Prostate gland (tissue), 2 donors: ENCODE measurements at regions not wholly inside any gene's neighbourhood (a gene's known extent, or its start where the extent isn't known, plus 50 kb on each side); places are given as distances from the start of the nearest gene placed in this dataset.

ENCODE experiments used
- DNase-seq: peaks from one replicate; pipeline ENCODE4 v3.0.0-alpha.2; 2019; ENCODE audit warnings: low spot score
- H3K27ac ChIP-seq, 2 donors: fragments of 200-600 bp; sonication (generic); 2 replicates each; pipeline ENCODE4 v1.5.1; 2017 to 2019
- H3K27me3 ChIP-seq: fragments of 200-600 bp; sonication (generic); replicated peaks from 2 replicates; pipeline ENCODE4 v1.5.1; 2019; ENCODE audit not compliant: insufficient read depth
- H3K36me3 ChIP-seq, 2 donors: fragments of 200-600 bp; sonication (generic); 1 replicate in 1 of 2; 2 replicates in 1 of 2; pipeline versions ENCODE4 v1.5.1 to v1.8.1; 2017 to 2019
- H3K4me1 ChIP-seq: fragments of 200-600 bp; sonication (generic); replicated peaks from 2 replicates; pipeline ENCODE4 v1.5.1; 2019
- H3K4me3 ChIP-seq, 2 donors: fragments of 200-600 bp; sonication (generic); 2 replicates each; pipeline ENCODE4 v1.5.1; 2017 to 2019
- H3K9me3 ChIP-seq: fragments of 200-600 bp; sonication (generic); 2 replicates; pipeline ENCODE4 v1.5.1; 2017
- CTCF ChIP-seq, 4 experiments: fragments of 200-600 bp in 2 of 4; fragments of 450-650 bp in 2 of 4; sonication (generic) in 2 of 4; IDR thresholded peaks; 1 replicate in 3 of 4; 2 replicates in 1 of 4; pipeline ENCODE4 v1.5.1; 2016 to 2019; ENCODE audit warnings: antibody characterized with exemption in 4 of 4, mild to moderate bottlenecking in 2 of 4, moderate library complexity in 2 of 4
- POLR2A ChIP-seq: fragments of 450-650 bp; IDR thresholded peaks from one replicate; pipeline ENCODE4 v1.6.1; 2016; ENCODE audit warnings: antibody characterized with exemption, mild to moderate bottlenecking
- POLR2AphosphoS5 ChIP-seq: sonication (generic); formaldehyde crosslinking; IDR thresholded peaks from one replicate; pipeline ENCODE4 v1.6.1; 2017; ENCODE audit warnings: antibody characterized with exemption
- WGBS: methylation state at CpG from one replicate; pipeline ENCODE4 v1.1.5; 2018; 5-methylcytosine and 5-hydroxymethylcytosine counted together
- intact Hi-C: fragments of 100-400 bp; cut with DNase I; formaldehyde crosslinking; loops from one replicate; pipeline ENCODE4 v1.14.2; 2022

GRCh38 chr11:130635937-130636630 lies 187.6 kb downstream of the ADAMTS15 start:
- no peak for TF ChIP-seq POLR2A
- no peak for TF ChIP-seq POLR2AphosphoS5
- no peak for TF ChIP-seq CTCF (IDR thresholded peaks at IDR 0.05)

GRCh38 chr11:130636722-130637464 lies 188.4 kb downstream of the ADAMTS15 start:
- Histone ChIP-seq H3K4me3 (no peak overlapping the region), H3K36me3 (no peaks in the 10 kb centered on the region), H3K27me3 (no peaks in the 10 kb centered on the region), H3K27ac (no peak overlapping the region), H3K4me1 (no peaks in the 10 kb centered on the region), H3K9me3 (no peaks in the 10 kb centered on the region)
- no peak for DNase-seq
- 41% methylated on average over 9 of the region's 9 CpGs for WGBS
- TF ChIP-seq POLR2AphosphoS5 (peak; percentile 46), CTCF (IDR thresholded peaks at IDR 0.05) (no peak)
- intact Hi-C loops = loop anchor here (5.0 kb wide), 1 partner anchor 35 kb away; no protein-coding TSS in a partner anchor

More at GRCh38 chr11:130635937-130636630, 187.6 kb downstream of the ADAMTS15 start:
- Histone ChIP-seq H3K36me3 (no peaks in the 10 kb centered on the region), H3K4me3 (no peak overlapping the region), H3K27ac (no peak overlapping the region), H3K27me3 (no peaks in the 10 kb centered on the region), H3K4me1 (no peaks in the 10 kb centered on the region), H3K9me3 (no peaks in the 10 kb centered on the region)
- intact Hi-C loops = loop anchor here (5.0 kb wide), 1 partner anchor 36 kb away; no protein-coding TSS in a partner anchor
- DNase-seq = no peak
- 92% methylated on average over 5 of the region's 5 CpGs for WGBS

GRCh38 chr11:130637566-130637965 lies 189.1 kb downstream of the ADAMTS15 start:
- DNase-seq = no peak
- no peaks in the 10 kb centered on the region for H3K27me3 ChIP-seq
- H3K27ac ChIP-seq = peak overlapping the region; percentile 32 to 60
- intact Hi-C loops = loop anchor here (5.0 kb wide), 1 partner anchor 35 kb away; no protein-coding TSS in a partner anchor
- H3K36me3 ChIP-seq = no peaks in the 10 kb centered on the region
- no peaks in the 10 kb centered on the region for H3K9me3 ChIP-seq
- TF ChIP-seq CTCF (IDR thresholded peaks at IDR 0.05) = no peak
- no peak for TF ChIP-seq POLR2AphosphoS5
- TF ChIP-seq POLR2A = no peak
- H3K4me1 ChIP-seq = no peaks in the 10 kb centered on the region
- 80% methylated on average over 7 of the region's 7 CpGs for WGBS
- no peak overlapping the region for H3K4me3 ChIP-seq

- DNase-seq = no peak
- 22% methylated on average over 5 of the region's 5 CpGs for WGBS
- H3K36me3 ChIP-seq = no peaks in the 10 kb centered on the region
- H3K4me1 ChIP-seq = no peaks in the 10 kb centered on the region
- H3K9me3 ChIP-seq = no peaks in the 10 kb centered on the region
- no peaks in the 10 kb centered on the region for H3K27me3 ChIP-seq
- TF ChIP-seq CTCF (IDR thresholded peaks at IDR 0.05) = no peak
- peak; percentile 30 for TF ChIP-seq POLR2AphosphoS5
- H3K27ac ChIP-seq = peak overlapping the region; percentile 32 to 60
- intact Hi-C loops = loop anchor here (5.0 kb wide), 1 partner anchor 34 kb away; no protein-coding TSS in a partner anchor
- H3K4me3 ChIP-seq = no peak overlapping the region
Measured at GRCh38 chr11:130638033-130638432, 189.6 kb downstream of the ADAMTS15 start.
